ENCODE measurements at regions not wholly inside any gene's neighbourhood (a gene's known extent, or its start where the extent isn't known, plus 50 kb on each side); places are given as distances from the start of the nearest gene placed in this dataset.

DNA sequence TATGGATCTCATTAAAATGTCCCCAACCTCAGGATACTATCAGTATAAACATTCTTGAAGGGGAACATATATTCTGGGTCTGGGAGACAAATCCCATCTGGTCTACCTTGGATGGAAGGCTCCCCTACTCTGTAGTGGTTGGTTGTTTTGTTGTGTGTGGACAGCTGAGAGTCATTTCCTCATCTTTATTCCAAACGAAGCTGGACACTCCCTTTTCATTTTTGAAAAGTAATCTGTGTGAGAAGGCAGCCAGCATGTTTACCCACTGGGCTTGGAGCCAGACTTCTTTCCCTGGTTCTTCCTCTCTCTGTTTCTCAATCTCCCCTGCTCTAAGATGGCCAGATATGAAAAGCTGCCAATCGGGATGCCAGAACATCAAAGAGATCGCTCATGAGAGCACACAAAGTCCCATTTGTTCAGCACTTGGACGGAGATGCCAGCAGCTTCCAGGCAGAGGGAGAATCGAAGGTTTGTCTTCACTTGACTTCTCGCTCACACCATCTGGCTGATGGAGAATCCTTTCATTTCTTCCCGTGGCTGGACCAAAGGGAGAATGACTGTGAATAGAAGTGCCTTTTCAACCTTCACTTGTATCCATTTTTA lies 108.1 kb upstream of the AGR3 start:
- RAD21 ChIA-PET (ENCODE audit: low non-redundant PET in 1 of 2, low total read pairs in 2 of 2, uncharacterized antibody in 2 of 2, unreplicated experiment in 2 of 2) = interaction anchor here in 1 of 2 experiments (0.7 kb wide), 1 partner anchor 86 kb away, joined by 3 read pairs; no protein-coding TSS in a partner anchor
- Histone ChIP-seq H4K20me1 (ENCODE audit: insufficient read depth) (no peaks in the 10 kb centered on the region), H2AFZ (ENCODE audit: low read depth, low read length, poor library complexity, severe bottlenecking) (peak overlapping the region; percentile 98), H3K36me3 (ENCODE audit: control insufficient read depth in 1 of 2, insufficient read depth in 2 of 2, low read length in 2 of 2) (no peaks in the 10 kb centered on the region), H3K27me3 (ENCODE audit: insufficient read depth, low read length) (no peaks in the 10 kb centered on the region), H3K79me2 (ENCODE audit: insufficient read depth, low read length) (no peaks in the 10 kb centered on the region), H3K27ac (ENCODE audit: low read depth, low read length) (0 out of 2 replicates have a peak overlapping the region, but pooled peaks have one; percentile 11), H3K4me1 (ENCODE audit: control insufficient read depth in 1 of 2, insufficient read depth in 2 of 2, low read length in 2 of 2) (peaks cover 14 to 16% of the 10 kb centered on the region in 2 experiments; a peak in 3 of 4 replicates), H3K4me2 (ENCODE audit: low read length) (peak overlapping the region; percentile 71), H3K9me3 (ENCODE audit: control insufficient read depth in 1 of 2, insufficient read depth in 1 of 2, low read depth in 1 of 2, low read length in 2 of 2) (no peaks in the 10 kb centered on the region), H3K4me3 (replicated peaks in 1 of 2; ENCODE audit: low read depth in 1 of 2, low read length in 2 of 2) (peak overlapping the region; percentile 32 to 46), H3K9ac (ENCODE audit: low read length) (no peak overlapping the region), H3K9me2 (ENCODE audit: insufficient read depth) (no peaks in the 10 kb centered on the region)
- intact Hi-C loops (cut with micrococcal nuclease) = no loop called here
- ATAC-seq (peak; percentile 86), DNase-seq (ENCODE audit: low read depth, low spot score) (peak; percentile 75)
- POLR2A ChIA-PET = no interaction called here
- BruUV-seq (replicated peaks) = no TSS peak
- CTCF ChIA-PET = no interaction called here
- TF ChIP-seq CTCF (IDR thresholded peaks at IDR 0.05 in 2 of 3, conservative IDR thresholded peaks at IDR 0.05 in 1 of 3; ENCODE audit: borderline replicate concordance in 1 of 3, insufficient read depth in 1 of 3, low read depth in 2 of 3, low read length in 2 of 3) (no peak), CBX3 (IDR thresholded peaks at IDR 0.05; ENCODE audit: low read depth) (peak; percentile 78; the same call in 1 of the 2 replicates), SRF (IDR thresholded peaks at IDR 0.05; ENCODE audit: low read depth) (no peak), ATF3 (IDR thresholded peaks at IDR 0.05) (no peak), SP1 (IDR thresholded peaks at IDR 0.05; ENCODE audit: low read depth) (peak; percentile 58), EGR1 (IDR thresholded peaks at IDR 0.05; ENCODE audit: low read depth) (no peak), EZH2 (IDR thresholded peaks at IDR 0.05) (no peak), YY1 (IDR thresholded peaks at IDR 0.05; ENCODE audit: extremely low read depth, insufficient replicate concordance, low read depth, low read length) (peak; percentile 30), EZH2phosphoT487 (IDR thresholded peaks at IDR 0.05; ENCODE audit: borderline replicate concordance) (no peak), FOSL1 (IDR thresholded peaks at IDR 0.05; ENCODE audit: low read depth) (0 out of 2 replicates have a peak, but pooled peaks have one; percentile 7), RAD21 (IDR thresholded peaks at IDR 0.05; ENCODE audit: low read depth) (no peak), TCF7L2 (IDR thresholded peaks at IDR 0.05; ENCODE audit: borderline replicate concordance, extremely low read depth, insufficient read depth, insufficient read length) (peak; percentile 93), CEBPB (IDR thresholded peaks at IDR 0.05; ENCODE audit: low read depth) (peak; percentile 87), SIN3A (IDR thresholded peaks at IDR 0.05; ENCODE audit: low read depth) (peak; percentile 40; the same call in 1 of the 2 replicates), JUND (IDR thresholded peaks at IDR 0.05) (peak; percentile 28; the same call in 1 of the 2 replicates), REST (IDR thresholded peaks at IDR 0.05; ENCODE audit: low read depth) (no peak), POLR2A (IDR thresholded peaks at IDR 0.05; ENCODE audit: borderline replicate concordance, extremely low read depth, insufficient read depth, insufficient read length) (no peak), ELF1 (IDR thresholded peaks at IDR 0.05; ENCODE audit: borderline replicate concordance, low read depth) (no peak; the same call in 1 of the 2 replicates), ZBTB33 (IDR thresholded peaks at IDR 0.05; ENCODE audit: extremely low read depth, insufficient replicate concordance, low read length) (no peak)
- TF ChIP-seq, protein P1, sequence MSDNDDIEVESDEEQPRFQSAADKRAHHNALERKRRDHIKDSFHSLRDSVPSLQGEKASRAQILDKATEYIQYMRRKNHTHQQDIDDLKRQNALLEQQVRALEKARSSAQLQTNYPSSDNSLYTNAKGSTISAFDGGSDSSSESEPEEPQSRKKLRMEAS (IDR thresholded peaks at IDR 0.05) = no peak

Data from HCT116 (cell line).